Calu3 (cell line): ENCODE measurements at regions not wholly inside any gene's neighbourhood (a gene's known extent, or its start where the extent isn't known, plus 50 kb on each side); places are given as distances from the start of the nearest gene placed in this dataset.

Experiments
- BruUV-seq: library from RNA; stranded (reverse); fragments of 400-500 nt; replicated peaks from 2 replicates; lab custom pipeline; 2021; lab: Mats Ljungman, UMichigan
- CTCF ChIA-PET: fragments of 300-600 bp; sonication (Branson Sonifier 250); formaldehyde crosslinking; loops from one replicate; lab custom pipeline; 2022; ENCODE audit warnings: antibody characterized with exemption; lab: Charles Lee
- DNase-seq: peaks from one replicate; pipeline ENCODE4 v3.0.0; 2022
- H3K27ac Mint-ChIP-seq: one replicate; pipeline ENCODE4 v1.8.0; 2022; ENCODE audit warnings: mixed read lengths; ENCODE audit not compliant: unreplicated experiment
- H3K27me3 Mint-ChIP-seq: one replicate; pipeline ENCODE4 v1.8.0; 2022; ENCODE audit warnings: mixed read lengths; ENCODE audit not compliant: unreplicated experiment
- H3K36me3 Mint-ChIP-seq: one replicate; pipeline ENCODE4 v1.8.0; 2022; ENCODE audit warnings: mild to moderate bottlenecking, moderate library complexity, mixed read lengths; ENCODE audit not compliant: insufficient read depth, unreplicated experiment
- H3K4me1 Mint-ChIP-seq: one replicate; pipeline ENCODE4 v1.8.0; 2022; ENCODE audit warnings: mild to moderate bottlenecking, low read depth, mixed read lengths; ENCODE audit not compliant: unreplicated experiment
- H3K4me3 Mint-ChIP-seq: one replicate; pipeline ENCODE4 v1.8.0; 2022; ENCODE audit warnings: mild to moderate bottlenecking, low read depth, moderate library complexity, mixed read lengths; ENCODE audit not compliant: unreplicated experiment
- H3K9me3 Mint-ChIP-seq: one replicate; pipeline ENCODE4 v1.8.0; 2022; ENCODE audit warnings: low read depth, mixed read lengths; ENCODE audit not compliant: unreplicated experiment
- CTCF ChIP-seq: fragments of 200-600 bp; IDR thresholded peaks from one replicate; pipeline ENCODE4 v1.8.0; 2022; ENCODE audit warnings: antibody characterized with exemption; ENCODE audit not compliant: unreplicated experiment
- intact Hi-C: fragments of 100-400 bp; cut with micrococcal nuclease; formaldehyde crosslinking; loops from one replicate; pipeline ENCODE4 v1.10.0; 2022; ENCODE audit not compliant: unreplicated experiment

DNA sequence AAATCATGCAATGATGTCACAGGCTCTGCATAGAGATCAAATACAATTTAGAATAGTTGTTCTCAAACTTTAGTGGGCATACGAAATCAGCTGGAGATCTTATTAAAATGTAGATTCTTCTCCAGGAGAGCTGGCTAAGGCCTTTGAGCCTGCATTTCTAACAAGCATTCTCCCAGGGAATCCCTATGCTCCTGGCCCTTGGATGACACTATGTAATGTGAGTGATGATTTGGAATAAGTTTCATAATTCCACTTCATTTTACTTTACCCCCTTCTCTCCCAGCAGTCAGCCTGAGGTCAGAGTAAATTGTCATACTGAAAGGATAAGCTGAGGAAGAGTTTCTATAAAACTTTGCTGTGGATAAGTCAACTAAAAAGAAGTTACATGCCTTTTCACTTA lies 189.1 kb downstream of the UBE2E3 start:
- Mint-ChIP-seq H3K4me3 (no peak overlapping the region), H3K27me3 (no peaks in the 10 kb centered on the region), H3K27ac (no peak overlapping the region), H3K9me3 (peaks cover 3% of the 10 kb centered on the region), H3K36me3 (no peaks in the 10 kb centered on the region), H3K4me1 (no peaks in the 10 kb centered on the region)
- no peak for DNase-seq
- BruUV-seq = no TSS peak
- TF ChIP-seq CTCF = no peak
- CTCF ChIA-PET = no interaction called here
- intact Hi-C loops = no loop called here

DNA sequence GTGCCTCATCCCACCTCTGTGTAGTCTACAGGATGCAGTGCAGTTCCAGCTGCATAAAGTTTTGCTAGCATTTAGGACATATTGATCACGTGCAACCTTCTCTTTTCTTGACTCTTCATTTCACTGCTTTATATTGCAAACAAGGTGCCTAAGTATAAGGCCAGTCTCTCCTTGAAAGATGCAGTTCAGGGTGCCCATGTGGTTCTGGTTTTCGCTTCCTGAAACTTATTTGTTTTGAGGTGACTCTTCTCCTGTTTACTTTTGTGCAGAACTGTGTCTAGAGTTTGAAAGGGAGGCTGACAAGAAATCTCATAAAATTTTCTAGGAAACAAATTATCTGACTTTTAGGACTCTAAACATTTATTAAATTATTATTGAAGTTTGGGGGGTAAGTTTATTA lies 189.9 kb downstream of the UBE2E3 start:
- Mint-ChIP-seq H3K4me3 (no peak overlapping the region), H3K4me1 (no peaks in the 10 kb centered on the region), H3K27me3 (no peaks in the 10 kb centered on the region), H3K9me3 (peaks cover 3% of the 10 kb centered on the region), H3K36me3 (no peaks in the 10 kb centered on the region), H3K27ac (no peak overlapping the region)
- DNase-seq = no peak
- intact Hi-C loops = no loop called here
- BruUV-seq = no TSS peak
- no peak for TF ChIP-seq CTCF
- CTCF ChIA-PET = no interaction called here

DNA sequence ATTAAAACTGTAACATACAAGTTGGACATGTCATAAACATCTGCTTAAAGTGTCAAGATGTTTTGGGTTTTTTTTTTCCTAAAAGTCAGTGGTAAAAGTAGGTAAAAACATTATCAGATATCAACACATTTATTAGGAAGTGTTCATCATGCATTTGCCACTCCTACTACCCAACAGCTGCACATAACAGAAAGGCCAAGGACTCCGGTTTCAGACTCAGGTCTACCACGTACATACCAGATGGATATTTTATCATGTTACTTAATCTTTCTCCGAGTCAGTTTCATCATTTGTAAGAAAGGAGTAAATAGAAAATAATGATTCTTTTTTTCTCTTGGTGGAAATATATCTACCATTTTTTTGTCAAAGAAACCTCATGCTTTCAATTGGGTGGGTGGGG lies 192.3 kb downstream of the UBE2E3 start:
- CTCF ChIA-PET = no interaction called here
- Mint-ChIP-seq H3K9me3 (no peaks in the 10 kb centered on the region), H3K4me3 (no peak overlapping the region), H3K36me3 (no peaks in the 10 kb centered on the region), H3K4me1 (no peaks in the 10 kb centered on the region), H3K27me3 (no peaks in the 10 kb centered on the region), H3K27ac (no peak overlapping the region)
- BruUV-seq = no TSS peak
- no peak for TF ChIP-seq CTCF
- DNase-seq = no peak
- intact Hi-C loops = no loop called here

DNA sequence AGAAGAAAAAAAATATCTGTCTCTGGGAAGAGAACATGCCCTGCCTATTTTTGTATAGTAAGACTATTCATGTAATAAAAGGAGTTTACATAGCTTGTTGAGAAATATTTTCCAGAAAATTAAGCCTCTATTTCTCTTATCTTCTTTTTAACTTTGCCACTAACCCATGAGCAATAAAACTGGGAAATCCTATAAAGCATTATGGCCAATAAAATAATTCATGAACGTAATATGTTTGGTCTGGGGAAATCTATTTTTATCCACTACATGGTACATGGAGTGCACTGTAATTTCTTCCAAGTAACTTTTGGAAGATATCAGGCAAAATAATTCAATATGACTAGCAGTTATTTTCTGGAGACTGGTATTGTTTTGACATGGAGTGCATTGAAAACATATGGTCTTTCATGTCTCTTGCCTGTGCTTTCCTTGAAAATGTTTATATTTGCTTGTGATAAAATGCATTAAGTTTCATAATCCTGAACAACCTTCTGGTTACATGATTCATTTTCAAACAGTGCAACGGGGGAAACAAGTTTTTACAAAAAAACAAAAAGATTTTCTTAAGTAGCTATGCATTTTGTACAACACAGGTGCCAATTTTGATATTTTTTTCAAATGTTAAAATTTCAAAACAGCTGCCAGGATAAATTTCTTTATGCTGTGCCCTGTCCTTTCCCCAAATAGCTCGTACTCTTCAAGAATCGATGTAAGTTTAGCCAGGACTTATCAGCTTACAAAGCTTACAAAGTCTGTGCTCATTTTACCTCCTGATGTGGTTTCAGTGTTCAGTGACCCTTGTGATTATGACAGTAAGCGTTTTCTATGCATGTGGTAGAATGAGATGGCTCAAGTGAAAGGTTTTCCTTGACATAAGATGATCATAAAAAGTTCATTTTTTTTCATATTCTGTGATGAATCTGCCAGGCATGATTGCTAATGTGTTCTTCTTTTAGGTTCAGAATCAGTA lies 194.5 kb downstream of the UBE2E3 start:
- Mint-ChIP-seq H3K27ac (no peak overlapping the region), H3K4me3 (no peak overlapping the region), H3K36me3 (no peaks in the 10 kb centered on the region), H3K9me3 (no peaks in the 10 kb centered on the region), H3K27me3 (no peaks in the 10 kb centered on the region), H3K4me1 (no peaks in the 10 kb centered on the region)
- DNase-seq = no peak
- intact Hi-C loops = no loop called here
- CTCF ChIA-PET = no interaction called here
- BruUV-seq = no TSS peak
- TF ChIP-seq CTCF = no peak
